ENCODE measurements at regions not wholly inside any gene's neighbourhood (a gene's known extent, or its start where the extent isn't known, plus 50 kb on each side); places are given as distances from the start of the nearest gene placed in this dataset.

- H2BK120ac ChIP-seq (ENCODE audit: low read depth, low read length, poor library complexity, severe bottlenecking), result no peak overlapping the region
- no peak overlapping the region for H3K4me3 Mint-ChIP-seq
Measured at GRCh38 chr2:5984946-5985345, 292.8 kb downstream of the SOX11 start.

More at GRCh38 chr2:5984946-5985345, 292.8 kb downstream of the SOX11 start:
- Histone ChIP-seq H3K18ac (ENCODE audit: insufficient read length, low read depth, low read length) (no peak overlapping the region), H3K27me3 (ENCODE audit: insufficient read depth, low read length) (no peaks in the 10 kb centered on the region), H3T11ph (ENCODE audit: low read length) (no peak overlapping the region), H3K14ac (ENCODE audit: insufficient read depth, low read length) (no peak overlapping the region), H3K79me1 (ENCODE audit: insufficient read depth, low read depth, low read length, poor library complexity, severe bottlenecking) (no peaks in the 10 kb centered on the region), H3K79me2 (ENCODE audit: insufficient read depth, low read length) (no peaks in the 10 kb centered on the region), H3K23me2 (ENCODE audit: insufficient read length, low read depth, low read length, poor library complexity, severe bottlenecking) (peaks cover 7% of the 10 kb centered on the region), H2AFZ (ENCODE audit: low read length) (no peak overlapping the region), H2BK5ac (ENCODE audit: insufficient read length, low read length) (no peak overlapping the region), H3K4me1 (ENCODE audit: insufficient read depth, low read length) (no peaks in the 10 kb centered on the region), H4K5ac (ENCODE audit: insufficient read length, low read depth, low read length) (no peak overlapping the region), H3K9me3 (ENCODE audit: control insufficient read depth, low read depth, low read length) (no peaks in the 10 kb centered on the region), H3K27ac (ENCODE audit: insufficient read length, low read depth, low read length) (no peak overlapping the region), H4K91ac (ENCODE audit: insufficient read length, low read depth, low read length) (no peak overlapping the region), H3K56ac (ENCODE audit: insufficient read length, low read depth, low read length) (no peak overlapping the region), H3K23ac (ENCODE audit: insufficient read length, low read depth, low read length) (no peak overlapping the region), H2BK12ac (ENCODE audit: insufficient read length, low read depth, low read length) (no peak overlapping the region), H2BK15ac (ENCODE audit: low read depth, low read length) (no peak overlapping the region), H2BK20ac (ENCODE audit: low read depth, low read length, poor library complexity, severe bottlenecking) (no peak overlapping the region), H4K20me1 (ENCODE audit: control insufficient read depth, insufficient read depth, insufficient read length) (no peaks in the 10 kb centered on the region), H4K8ac (replicated peaks; ENCODE audit: insufficient read length, low read depth, low read length) (no peak overlapping the region), H3K4me2 (ENCODE audit: insufficient read depth, insufficient read length, low read length) (no peak overlapping the region), H2AK5ac (ENCODE audit: insufficient read length, low read length) (no peak overlapping the region), H3K9ac (ENCODE audit: extremely low read depth, insufficient read length, low read length) (no peak overlapping the region), H3K4ac (ENCODE audit: low read depth, low read length) (no peak overlapping the region)
- Mint-ChIP-seq H3K36me3 (ENCODE audit: insufficient read depth in 1 of 3, low read depth in 3 of 3) (no peaks in the 10 kb centered on the region), H3K27me3 (ENCODE audit: low read depth) (peaks cover 9% of the 10 kb centered on the region), H3K27ac (no peak overlapping the region), H3K4me1 (peaks cover 35 to 43% of the 10 kb centered on the region in 2 experiments), H3K9me3 (no peaks in the 10 kb centered on the region)
- no peak for DNase-seq
- TF ChIP-seq, protein P1, sequence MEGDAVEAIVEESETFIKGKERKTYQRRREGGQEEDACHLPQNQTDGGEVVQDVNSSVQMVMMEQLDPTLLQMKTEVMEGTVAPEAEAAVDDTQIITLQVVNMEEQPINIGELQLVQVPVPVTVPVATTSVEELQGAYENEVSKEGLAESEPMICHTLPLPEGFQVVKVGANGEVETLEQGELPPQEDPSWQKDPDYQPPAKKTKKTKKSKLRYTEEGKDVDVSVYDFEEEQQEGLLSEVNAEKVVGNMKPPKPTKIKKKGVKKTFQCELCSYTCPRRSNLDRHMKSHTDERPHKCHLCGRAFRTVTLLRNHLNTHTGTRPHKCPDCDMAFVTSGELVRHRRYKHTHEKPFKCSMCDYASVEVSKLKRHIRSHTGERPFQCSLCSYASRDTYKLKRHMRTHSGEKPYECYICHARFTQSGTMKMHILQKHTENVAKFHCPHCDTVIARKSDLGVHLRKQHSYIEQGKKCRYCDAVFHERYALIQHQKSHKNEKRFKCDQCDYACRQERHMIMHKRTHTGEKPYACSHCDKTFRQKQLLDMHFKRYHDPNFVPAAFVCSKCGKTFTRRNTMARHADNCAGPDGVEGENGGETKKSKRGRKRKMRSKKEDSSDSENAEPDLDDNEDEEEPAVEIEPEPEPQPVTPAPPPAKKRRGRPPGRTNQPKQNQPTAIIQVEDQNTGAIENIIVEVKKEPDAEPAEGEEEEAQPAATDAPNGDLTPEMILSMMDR (conservative IDR thresholded peaks at IDR 0.05), result no peak
- no CpG with 5 or more reads among the region's 6 CpGs for WGBS (ENCODE audit: extremely low coverage, insufficient read length, low lambda C conversion rate)

Data from H9 (cell line).